ENCODE measurements at regions not wholly inside any gene's neighbourhood (a gene's known extent, or its start where the extent isn't known, plus 50 kb on each side); places are given as distances from the start of the nearest gene placed in this dataset.
A peak's percentile ranks its signal among the peaks of the same experiment; 100 is the strongest.

GRCh38 chr2:177124371-177124770 is 88.2 kb upstream of the HNRNPA3 start:
- Mint-ChIP-seq H3K27ac (no peak overlapping the region), H3K9me3 (no peaks in the 10 kb centered on the region), H3K4me3 (no peak overlapping the region), H3K4me1 (peaks cover 11% of the 10 kb centered on the region), H3K27me3 (ENCODE audit: low read depth) (no peaks in the 10 kb centered on the region), H3K36me3 (no peaks in the 10 kb centered on the region)
- POLR2A ChIA-PET: no interaction called here
- ATAC-seq: no peak
- DNase-seq (ENCODE audit: low spot score): no peak
- CTCF ChIA-PET: interaction anchor here (2.5 kb wide), 1 partner anchor 24 kb away, joined by 23 read pairs; no protein-coding TSS in a partner anchor
- TF ChIP-seq HMGA2 (CRISPR knock-in tag; IDR thresholded peaks at IDR 0.05) (no peak), ESRRA (CRISPR knock-in tag; IDR thresholded peaks at IDR 0.05; ENCODE audit: borderline replicate concordance) (no peak), ZNF138 (CRISPR knock-in tag; conservative IDR thresholded peaks at IDR 0.05) (no peak), AR (CRISPR knock-in tag; IDR thresholded peaks at IDR 0.05) (no peak), SOX15 (CRISPR knock-in tag; IDR thresholded peaks at IDR 0.05) (no peak), GTF2I (CRISPR knock-in tag; conservative IDR thresholded peaks at IDR 0.05) (no peak), ATF6 (CRISPR knock-in tag; IDR thresholded peaks at IDR 0.05) (no peak), JUN (CRISPR knock-in tag; IDR thresholded peaks at IDR 0.05) (no peak), JAZF1 (CRISPR knock-in tag; IDR thresholded peaks at IDR 0.05) (no peak), RELA (CRISPR knock-in tag; IDR thresholded peaks at IDR 0.05; ENCODE audit: borderline replicate concordance) (no peak), ZNF423 (CRISPR knock-in tag; IDR thresholded peaks at IDR 0.05) (no peak)
- TF ChIP-seq, protein P1, sequence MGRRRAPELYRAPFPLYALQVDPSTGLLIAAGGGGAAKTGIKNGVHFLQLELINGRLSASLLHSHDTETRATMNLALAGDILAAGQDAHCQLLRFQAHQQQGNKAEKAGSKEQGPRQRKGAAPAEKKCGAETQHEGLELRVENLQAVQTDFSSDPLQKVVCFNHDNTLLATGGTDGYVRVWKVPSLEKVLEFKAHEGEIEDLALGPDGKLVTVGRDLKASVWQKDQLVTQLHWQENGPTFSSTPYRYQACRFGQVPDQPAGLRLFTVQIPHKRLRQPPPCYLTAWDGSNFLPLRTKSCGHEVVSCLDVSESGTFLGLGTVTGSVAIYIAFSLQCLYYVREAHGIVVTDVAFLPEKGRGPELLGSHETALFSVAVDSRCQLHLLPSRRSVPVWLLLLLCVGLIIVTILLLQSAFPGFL (CRISPR knock-in tag; IDR thresholded peaks at IDR 0.05; ENCODE audit: borderline replicate concordance): no peak
- TF ChIP-seq, protein P2, sequence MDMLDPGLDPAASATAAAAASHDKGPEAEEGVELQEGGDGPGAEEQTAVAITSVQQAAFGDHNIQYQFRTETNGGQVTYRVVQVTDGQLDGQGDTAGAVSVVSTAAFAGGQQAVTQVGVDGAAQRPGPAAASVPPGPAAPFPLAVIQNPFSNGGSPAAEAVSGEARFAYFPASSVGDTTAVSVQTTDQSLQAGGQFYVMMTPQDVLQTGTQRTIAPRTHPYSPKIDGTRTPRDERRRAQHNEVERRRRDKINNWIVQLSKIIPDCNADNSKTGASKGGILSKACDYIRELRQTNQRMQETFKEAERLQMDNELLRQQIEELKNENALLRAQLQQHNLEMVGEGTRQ (CRISPR knock-in tag; IDR thresholded peaks at IDR 0.05): no peak

DNA sequence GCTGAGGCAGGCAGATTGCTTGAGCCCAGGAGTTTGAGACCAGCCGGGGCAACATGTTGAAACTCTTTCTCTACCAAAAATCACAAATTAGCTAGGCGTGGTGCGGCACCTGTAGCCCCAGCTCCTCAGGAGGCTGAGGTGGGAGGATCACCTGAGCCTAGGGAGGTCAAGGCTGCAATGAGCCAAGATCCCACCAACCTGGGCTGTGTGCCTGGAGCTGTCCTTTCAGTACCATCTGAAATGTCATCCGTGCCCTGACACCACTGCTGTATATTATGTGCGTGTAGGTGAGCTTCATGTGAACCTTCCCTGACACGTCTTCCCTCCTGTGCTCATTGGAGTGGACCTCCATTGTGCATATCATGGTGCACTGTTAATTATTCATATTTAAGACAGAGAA is 84.8 kb upstream of the HNRNPA3 start:
- no peak for ATAC-seq
- Mint-ChIP-seq H3K36me3 (no peaks in the 10 kb centered on the region), H3K4me1 (peaks cover 6% of the 10 kb centered on the region), H3K9me3 (no peaks in the 10 kb centered on the region), H3K27ac (no peak overlapping the region), H3K4me3 (no peak overlapping the region), H3K27me3 (ENCODE audit: low read depth) (no peaks in the 10 kb centered on the region)
- CTCF ChIA-PET: interaction anchor here (1.1 to 1.9 kb wide), 2 partner anchors 21 to 474 kb away, joined by 4 to 6 read pairs; no protein-coding TSS in a partner anchor
- POLR2A ChIA-PET: no interaction called here
- TF ChIP-seq OVOL2 (CRISPR knock-in tag; IDR thresholded peaks at IDR 0.05; ENCODE audit: borderline replicate concordance) (no peak), ZNF121 (CRISPR knock-in tag; IDR thresholded peaks at IDR 0.05) (peak; percentile 85)
- DNase-seq (ENCODE audit: low spot score): no peak

- ChIA-PET CTCF (interaction anchor here (0.9 to 1.9 kb wide), 3 partner anchors 19 to 476 kb away, joined by 3 to 7 read pairs (median 3); no protein-coding TSS in a partner anchor), POLR2A (no interaction called here)
- no peak overlapping the region for H3K4me3 Mint-ChIP-seq
- H3K4me1 Mint-ChIP-seq: no peaks in the 10 kb centered on the region
- no peaks in the 10 kb centered on the region for H3K9me3 Mint-ChIP-seq
- ATAC-seq: no peak
- no peak overlapping the region for H3K27ac Mint-ChIP-seq
- DNase-seq (ENCODE audit: low spot score): no peak
- no peaks in the 10 kb centered on the region for H3K36me3 Mint-ChIP-seq
- no peak for TF ChIP-seq ZNF121 (CRISPR knock-in tag; IDR thresholded peaks at IDR 0.05)
- TF ChIP-seq ZNF138 (CRISPR knock-in tag; conservative IDR thresholded peaks at IDR 0.05): no peak
- H3K27me3 Mint-ChIP-seq (ENCODE audit: low read depth): no peaks in the 10 kb centered on the region
Measured at GRCh38 chr2:177129610-177130009, 83.0 kb upstream of the HNRNPA3 start.

Data from WTC11 (cell line).